HG03064 (cell line): ENCODE measurements at regions not wholly inside any gene's neighbourhood (a gene's known extent, or its start where the extent isn't known, plus 50 kb on each side); places are given as distances from the start of the nearest gene placed in this dataset.

Experiments
- ATAC-seq: cut with Tn5 transposase; IDR thresholded peaks from one replicate; pipeline ENCODE4 v1.9.1; 2021; ENCODE audit warnings: low read depth; ENCODE audit not compliant: unreplicated experiment

- no peak for ATAC-seq
Measured at GRCh38 chr11:103622296-103622695, 414.1 kb upstream of the DDI1 start.

DNA sequence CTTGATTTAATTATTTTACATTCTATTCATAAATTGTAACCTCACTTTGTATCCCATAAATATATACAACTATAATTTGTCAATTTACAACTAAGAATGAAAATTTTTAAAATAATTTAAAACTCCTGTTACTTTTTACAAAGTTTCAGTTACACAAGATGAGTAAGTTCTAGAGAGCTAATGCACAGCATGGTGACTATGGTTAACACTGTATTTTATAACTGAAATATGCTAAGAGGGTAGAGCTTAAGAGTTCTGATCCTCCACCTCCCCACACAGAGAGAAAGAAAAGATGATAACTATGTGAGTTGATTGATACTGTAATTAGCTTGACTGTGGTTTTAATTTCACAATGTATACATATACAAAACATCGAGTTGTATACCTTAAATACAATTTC lies 412.5 kb upstream of the DDI1 start:
- ATAC-seq: no peak

GRCh38 chr11:103624708-103625623 lies 411.5 kb upstream of the DDI1 start:
- no peak for ATAC-seq

DNA sequence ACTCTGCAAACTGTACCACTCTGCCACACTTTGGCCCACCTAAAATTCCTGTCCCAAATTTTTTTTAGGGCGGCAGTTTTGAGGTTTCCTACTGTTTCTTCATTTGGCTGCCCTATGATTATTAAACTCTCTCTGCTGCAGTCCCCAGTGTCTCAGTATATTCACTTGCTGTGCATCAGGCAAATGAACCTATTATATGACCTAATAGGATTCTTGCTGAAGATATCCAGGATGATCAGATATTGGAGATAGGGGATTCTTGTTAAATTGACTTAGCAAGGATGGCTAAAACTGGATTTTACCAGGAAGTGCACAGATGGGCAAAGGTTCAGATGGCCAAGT lies 410.8 kb upstream of the DDI1 start:
- no peak for ATAC-seq

- ATAC-seq: no peak
Measured at GRCh38 chr11:103628121-103628520, 408.3 kb upstream of the DDI1 start.

- no peak for ATAC-seq
Measured at GRCh38 chr11:103631841-103632240, 404.6 kb upstream of the DDI1 start.

DNA sequence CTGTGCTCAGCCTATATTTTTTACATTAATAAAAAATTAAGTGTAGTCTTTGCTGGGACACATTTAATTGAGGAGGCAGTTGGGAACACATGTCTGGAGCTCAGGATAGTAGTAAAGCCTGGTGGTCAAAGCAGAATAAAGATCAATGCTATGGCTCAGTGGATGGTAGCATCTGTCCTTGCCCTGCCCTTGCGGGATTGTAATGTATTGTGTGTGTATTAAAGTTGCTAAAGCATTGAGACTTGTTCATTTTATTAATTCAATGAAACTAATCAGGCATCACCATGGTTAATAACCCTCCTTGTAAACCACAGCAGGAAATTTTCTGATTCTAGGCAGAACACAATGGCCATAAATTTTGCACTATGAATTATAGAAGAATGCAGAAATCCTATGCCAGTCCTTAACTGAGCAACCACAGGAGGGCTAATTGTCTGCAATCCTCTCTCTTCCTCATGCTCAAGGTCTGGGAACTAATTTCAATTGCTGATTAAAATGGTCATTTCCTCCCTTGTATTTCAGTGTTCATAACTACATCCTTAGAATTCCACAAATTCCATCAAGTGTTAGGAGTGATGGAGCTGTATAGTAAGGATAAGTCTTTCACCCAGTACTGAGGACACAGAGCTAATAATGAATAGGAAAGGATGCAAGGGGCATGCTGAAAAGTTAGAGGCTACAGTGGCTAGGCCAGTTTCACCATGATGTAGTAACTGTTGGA lies 403.2 kb upstream of the DDI1 start:
- no peak for ATAC-seq

DNA sequence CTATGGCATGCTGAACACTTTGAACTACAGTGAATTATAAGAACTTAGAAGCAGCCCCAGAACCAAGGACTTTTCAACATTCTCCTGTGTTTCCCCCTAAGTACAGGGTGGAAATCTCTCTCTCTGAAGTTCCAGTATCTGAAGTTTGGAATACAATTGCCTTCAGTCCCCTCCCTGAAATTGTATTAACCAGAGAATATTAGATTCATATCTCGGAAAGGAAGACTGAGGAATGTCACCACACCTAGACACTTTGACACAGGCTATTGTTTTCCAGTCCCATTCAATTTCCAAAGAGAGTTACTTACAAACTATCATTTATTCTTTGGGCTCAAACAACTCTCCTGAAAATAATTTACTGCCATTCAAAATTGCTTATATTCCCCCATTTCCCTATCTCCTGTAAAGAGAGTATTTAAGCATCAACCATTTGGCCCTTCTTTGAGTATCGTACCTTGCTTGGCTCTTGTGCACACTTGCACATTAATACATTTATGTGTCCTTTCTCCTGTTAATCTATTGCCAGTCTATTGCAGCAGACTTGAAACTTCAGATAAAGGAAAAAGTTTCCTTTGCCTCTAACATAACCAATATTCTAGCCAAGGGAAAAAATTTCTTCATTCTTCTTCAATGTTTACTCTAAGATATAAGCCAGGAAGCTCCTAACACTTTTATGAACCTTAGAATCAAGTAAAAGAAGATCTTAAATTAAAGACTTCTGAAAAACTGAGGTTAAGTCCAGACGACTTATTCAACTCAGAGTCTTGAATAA lies 402.4 kb upstream of the DDI1 start:
- ATAC-seq: no peak

DNA sequence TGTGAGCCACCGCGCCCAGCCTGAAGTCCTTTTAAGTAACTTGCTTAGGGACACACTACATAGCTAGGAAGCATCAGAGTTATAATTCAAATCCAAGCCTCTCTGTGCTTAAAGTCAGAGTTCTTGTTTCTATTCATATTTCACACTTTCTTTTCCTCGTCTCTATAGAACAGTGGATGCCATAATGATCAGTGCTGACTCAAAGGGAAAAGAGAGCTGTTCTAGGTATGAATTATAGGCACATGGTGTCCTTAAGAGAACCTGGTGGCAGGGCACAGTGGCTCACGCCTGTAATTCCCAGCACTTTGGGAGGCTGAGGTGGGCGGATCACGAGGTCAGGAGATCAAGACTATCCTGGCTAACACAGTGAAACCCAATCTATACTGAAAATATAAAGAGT lies 400.2 kb upstream of the DDI1 start:
- no peak for ATAC-seq

GRCh38 chr11:103637295-103637694 lies 399.1 kb upstream of the DDI1 start:
- no peak for ATAC-seq

DNA sequence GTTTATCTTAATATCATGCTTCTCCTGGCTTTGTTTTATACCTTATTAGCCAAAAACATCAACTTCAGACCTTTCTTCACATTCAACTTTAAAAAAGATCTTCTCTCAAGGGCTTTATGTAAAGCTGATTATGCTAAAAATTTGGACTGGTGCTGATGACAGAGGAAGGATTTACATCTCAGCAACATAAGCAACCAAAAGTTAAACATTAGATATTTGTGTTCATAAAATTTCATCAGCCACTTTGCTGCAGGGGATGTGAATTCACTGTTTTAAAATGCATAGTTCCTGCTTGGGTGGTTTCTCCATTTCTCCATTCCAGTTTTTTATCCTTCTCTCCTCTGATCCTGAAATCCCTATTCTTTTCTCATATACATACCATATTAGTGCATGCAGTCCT lies 398.6 kb upstream of the DDI1 start:
- ATAC-seq: no peak

DNA sequence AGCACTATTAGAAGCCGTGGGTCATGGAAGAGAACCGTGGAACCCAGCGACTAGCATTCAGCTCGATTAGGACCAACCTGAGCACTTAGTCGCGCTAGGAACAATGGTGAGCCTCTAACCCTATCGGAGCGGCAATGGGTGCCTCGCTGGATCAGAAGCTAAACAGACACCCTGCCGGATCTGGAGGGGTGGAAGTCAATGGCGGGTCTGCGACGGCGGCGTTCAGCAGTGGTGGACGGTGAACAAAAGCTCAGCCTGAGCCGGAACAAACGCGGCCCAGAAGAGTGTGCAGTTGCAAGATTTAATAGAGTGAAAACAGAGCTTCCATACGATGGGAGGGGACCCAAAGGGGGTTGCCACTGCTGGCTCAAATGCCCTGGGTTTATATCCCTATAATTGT lies 391.8 kb upstream of the DDI1 start:
- ATAC-seq: no peak

DNA sequence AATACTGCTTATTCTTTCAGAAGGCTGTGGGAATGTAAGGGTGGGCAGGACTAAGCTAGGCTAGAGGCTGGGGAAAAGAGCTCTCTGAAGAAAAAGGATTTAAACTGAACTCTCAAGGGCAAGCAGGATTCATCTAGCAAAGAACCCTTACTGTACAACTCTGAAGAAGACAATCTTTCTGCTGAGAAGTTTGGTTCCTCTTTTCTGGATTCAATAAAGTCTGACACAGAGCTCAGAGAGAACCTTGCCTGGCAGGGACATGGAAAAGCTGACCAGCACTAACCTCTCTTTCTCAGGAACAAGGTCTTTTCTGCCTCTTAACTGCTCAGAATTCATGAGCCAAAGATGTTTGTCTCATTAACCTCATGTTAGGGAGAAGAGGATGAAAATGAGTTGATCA lies 388.4 kb upstream of the DDI1 start:
- ATAC-seq: no peak

DNA sequence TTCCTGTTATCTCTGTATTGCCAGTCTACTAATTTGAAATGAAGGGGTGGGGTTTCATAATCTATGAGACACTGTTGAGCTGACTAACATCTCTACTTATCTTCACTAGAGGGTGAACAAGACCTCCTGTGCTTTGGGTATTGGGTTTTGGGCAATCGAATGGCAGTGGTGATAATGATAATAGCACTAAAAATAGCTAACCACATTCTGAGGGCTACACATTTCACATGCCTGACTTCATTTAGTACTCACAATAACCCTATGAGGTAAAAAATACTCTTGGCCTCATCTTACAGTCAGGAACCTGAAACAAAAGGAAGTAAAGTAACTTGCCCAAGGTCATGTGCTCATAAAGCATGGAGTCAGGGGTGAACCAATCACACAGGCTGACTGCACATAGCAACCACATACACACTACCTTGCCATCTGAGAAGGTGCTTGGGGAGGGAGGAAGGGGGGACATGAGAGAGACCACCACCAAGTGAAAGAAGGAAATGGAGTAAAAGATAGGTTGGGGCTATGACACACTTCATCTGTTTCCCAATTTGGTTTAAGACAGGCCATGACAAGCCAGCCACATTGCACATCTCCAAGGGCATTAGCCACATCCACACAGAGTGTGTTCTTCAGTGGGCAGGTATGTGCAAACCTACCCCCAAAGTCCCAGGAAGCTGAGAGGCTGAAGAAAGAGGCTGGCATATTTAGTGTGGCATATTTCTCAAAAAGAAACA lies 387.6 kb upstream of the DDI1 start:
- no peak for ATAC-seq

- ATAC-seq: no peak
Measured at GRCh38 chr11:103649401-103649895, 387.0 kb upstream of the DDI1 start.

GRCh38 chr11:103650330-103650729 lies 386.1 kb upstream of the DDI1 start:
- ATAC-seq: no peak

DNA sequence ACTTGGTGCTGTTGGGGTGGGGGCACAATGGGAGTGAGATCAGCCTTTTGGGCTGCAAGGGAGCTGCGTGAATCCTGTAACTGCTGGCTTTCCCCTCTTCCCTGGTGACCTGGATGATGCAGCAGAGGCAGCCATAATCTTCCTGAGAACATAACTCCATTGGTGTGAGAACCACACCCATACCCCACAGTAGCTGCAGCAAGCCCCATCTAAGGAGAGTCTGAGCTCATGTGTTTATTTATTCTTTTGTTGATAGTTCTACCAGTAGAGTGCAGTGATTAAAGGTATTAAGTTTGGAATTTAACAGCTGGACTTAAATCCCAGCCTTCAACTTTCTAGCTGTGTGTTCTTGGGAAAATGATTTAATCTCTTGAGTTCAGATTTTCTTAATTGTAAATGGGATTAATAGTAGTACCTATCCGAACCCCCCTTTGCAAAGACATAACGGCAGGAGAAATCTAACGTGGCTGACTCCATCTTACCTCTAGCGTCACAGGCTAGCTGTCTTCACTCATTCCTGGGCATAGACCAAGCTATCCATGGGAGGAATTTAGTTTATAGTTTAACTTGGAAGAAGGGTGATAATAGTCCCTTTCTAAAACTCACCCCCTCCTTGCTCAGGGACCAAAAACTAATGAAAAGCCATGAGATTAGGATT lies 385.0 kb upstream of the DDI1 start:
- ATAC-seq: no peak

GRCh38 chr11:103652013-103652412 lies 384.4 kb upstream of the DDI1 start:
- no peak for ATAC-seq

GRCh38 chr11:103656382-103656781 lies 380.1 kb upstream of the DDI1 start:
- ATAC-seq: no peak

GRCh38 chr11:103659206-103659618 lies 377.2 kb upstream of the DDI1 start:
- no peak for ATAC-seq
